ENCODE measurements at regions not wholly inside any gene's neighbourhood (a gene's known extent, or its start where the extent isn't known, plus 50 kb on each side); places are given as distances from the start of the nearest gene placed in this dataset.

DNA sequence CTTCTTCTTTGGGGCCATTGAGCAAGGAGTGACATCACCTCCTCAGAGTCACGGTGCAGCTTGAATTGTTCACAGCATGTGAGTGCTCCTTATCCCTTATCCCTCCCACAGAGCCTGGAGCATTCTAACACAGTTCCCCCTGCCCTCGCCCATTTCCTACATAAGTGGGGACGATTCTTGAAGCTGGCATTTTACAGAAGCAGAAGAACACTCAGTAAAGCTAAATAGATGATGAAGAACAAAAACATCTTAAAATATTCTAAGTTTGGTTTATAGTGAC, 135.8 kb upstream of the APCDD1 start:
- Histone ChIP-seq H3K9me3 (ENCODE audit: control insufficient read depth, low read depth, low read length) (no peaks in the 10 kb centered on the region), H3K4me3 (ENCODE audit: control insufficient read depth in 2 of 3, extremely low read depth in 1 of 3, insufficient read depth in 2 of 3, low read depth in 1 of 3, low read length in 3 of 3) (no peak overlapping the region), H3K9ac (ENCODE audit: control insufficient read depth, extremely low read depth, insufficient read depth, low read length) (no peak overlapping the region), H4K20me1 (ENCODE audit: control insufficient read depth, extremely low read depth, insufficient read depth, low read length) (no peaks in the 10 kb centered on the region), H2AFZ (ENCODE audit: control insufficient read depth, low read length) (no peak overlapping the region), H3K4me2 (ENCODE audit: control insufficient read depth, extremely low read depth, insufficient read depth, low read depth, low read length) (no peak overlapping the region), H3K36me3 (ENCODE audit: control insufficient read depth in 2 of 2, extremely low read depth in 1 of 2, insufficient read depth in 2 of 2, low read length in 2 of 2) (no peaks in the 10 kb centered on the region), H3K9me1 (ENCODE audit: control insufficient read depth, extremely low read depth, insufficient read depth, low read length) (no peaks in the 10 kb centered on the region), H3K27ac (ENCODE audit: control insufficient read depth, insufficient read depth, low read length) (no peak overlapping the region), H3K79me2 (ENCODE audit: control insufficient read depth, insufficient read depth, low read length) (no peaks in the 10 kb centered on the region), H3K4me1 (ENCODE audit: control insufficient read depth, extremely low read depth, insufficient read depth, low read length) (no peaks in the 10 kb centered on the region), H3K27me3 (ENCODE audit: control insufficient read depth, extremely low read depth, insufficient read depth, low read length) (no peaks in the 10 kb centered on the region)
- FAIRE-seq (no peak), DNase-seq (ENCODE audit: low read depth, low spot score) (no peak)
- TF ChIP-seq EZH2 (IDR thresholded peaks at IDR 0.05; ENCODE audit: low read length), result no peak
- TF ChIP-seq, protein P1, sequence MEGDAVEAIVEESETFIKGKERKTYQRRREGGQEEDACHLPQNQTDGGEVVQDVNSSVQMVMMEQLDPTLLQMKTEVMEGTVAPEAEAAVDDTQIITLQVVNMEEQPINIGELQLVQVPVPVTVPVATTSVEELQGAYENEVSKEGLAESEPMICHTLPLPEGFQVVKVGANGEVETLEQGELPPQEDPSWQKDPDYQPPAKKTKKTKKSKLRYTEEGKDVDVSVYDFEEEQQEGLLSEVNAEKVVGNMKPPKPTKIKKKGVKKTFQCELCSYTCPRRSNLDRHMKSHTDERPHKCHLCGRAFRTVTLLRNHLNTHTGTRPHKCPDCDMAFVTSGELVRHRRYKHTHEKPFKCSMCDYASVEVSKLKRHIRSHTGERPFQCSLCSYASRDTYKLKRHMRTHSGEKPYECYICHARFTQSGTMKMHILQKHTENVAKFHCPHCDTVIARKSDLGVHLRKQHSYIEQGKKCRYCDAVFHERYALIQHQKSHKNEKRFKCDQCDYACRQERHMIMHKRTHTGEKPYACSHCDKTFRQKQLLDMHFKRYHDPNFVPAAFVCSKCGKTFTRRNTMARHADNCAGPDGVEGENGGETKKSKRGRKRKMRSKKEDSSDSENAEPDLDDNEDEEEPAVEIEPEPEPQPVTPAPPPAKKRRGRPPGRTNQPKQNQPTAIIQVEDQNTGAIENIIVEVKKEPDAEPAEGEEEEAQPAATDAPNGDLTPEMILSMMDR (optimal IDR thresholded peaks at IDR 0.05 in 1 of 3, IDR thresholded peaks at IDR 0.05 in 1 of 3, conservative IDR thresholded peaks at IDR 0.05 in 1 of 3; ENCODE audit: extremely low read depth in 1 of 3, insufficient read depth in 2 of 3, low read length in 3 of 3), result no peak
- dilution Hi-C loops (cut with MboI; ENCODE audit: extremely low pct_ligation_motif_present, low sequenced_read_pairs), result no loop called here

DNA sequence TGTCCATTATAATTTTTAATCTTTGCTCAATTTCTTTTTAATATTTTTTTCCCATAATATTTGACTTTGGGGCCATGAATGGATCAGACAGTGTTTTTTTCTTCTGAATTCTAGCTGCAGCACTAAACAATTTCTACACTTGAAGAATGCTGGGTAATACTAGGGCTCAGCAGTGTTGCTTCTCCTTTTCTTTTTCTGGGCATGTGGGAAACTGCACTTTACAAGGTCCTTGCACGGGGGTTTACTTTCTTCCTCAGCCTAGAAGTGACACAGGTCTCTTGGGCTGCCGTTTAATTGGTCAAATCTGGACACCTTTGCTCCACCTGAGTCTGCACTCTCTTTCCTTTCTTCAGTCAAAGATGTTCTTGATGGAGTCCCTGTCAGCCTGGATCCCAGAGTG, 135.4 kb upstream of the APCDD1 start:
- Histone ChIP-seq H3K27me3 (ENCODE audit: control insufficient read depth, extremely low read depth, insufficient read depth, low read length) (no peaks in the 10 kb centered on the region), H3K9me3 (ENCODE audit: control insufficient read depth, low read depth, low read length) (no peaks in the 10 kb centered on the region), H3K4me2 (ENCODE audit: control insufficient read depth, extremely low read depth, insufficient read depth, low read depth, low read length) (no peak overlapping the region), H3K79me2 (ENCODE audit: control insufficient read depth, insufficient read depth, low read length) (no peaks in the 10 kb centered on the region), H4K20me1 (ENCODE audit: control insufficient read depth, extremely low read depth, insufficient read depth, low read length) (no peaks in the 10 kb centered on the region), H3K27ac (ENCODE audit: control insufficient read depth, insufficient read depth, low read length) (no peak overlapping the region), H3K4me1 (ENCODE audit: control insufficient read depth, extremely low read depth, insufficient read depth, low read length) (no peaks in the 10 kb centered on the region), H2AFZ (ENCODE audit: control insufficient read depth, low read length) (no peak overlapping the region), H3K9ac (ENCODE audit: control insufficient read depth, extremely low read depth, insufficient read depth, low read length) (no peak overlapping the region), H3K36me3 (ENCODE audit: control insufficient read depth in 2 of 2, extremely low read depth in 1 of 2, insufficient read depth in 2 of 2, low read length in 2 of 2) (no peaks in the 10 kb centered on the region), H3K4me3 (ENCODE audit: control insufficient read depth in 2 of 3, extremely low read depth in 1 of 3, insufficient read depth in 2 of 3, low read depth in 1 of 3, low read length in 3 of 3) (no peak overlapping the region), H3K9me1 (ENCODE audit: control insufficient read depth, extremely low read depth, insufficient read depth, low read length) (no peaks in the 10 kb centered on the region)
- dilution Hi-C loops (cut with MboI; ENCODE audit: extremely low pct_ligation_motif_present, low sequenced_read_pairs), result no loop called here
- FAIRE-seq (no peak), DNase-seq (ENCODE audit: low read depth, low spot score) (no peak)
- TF ChIP-seq, protein P1 (optimal IDR thresholded peaks at IDR 0.05 in 1 of 3, IDR thresholded peaks at IDR 0.05 in 1 of 3, conservative IDR thresholded peaks at IDR 0.05 in 1 of 3; ENCODE audit: extremely low read depth in 1 of 3, insufficient read depth in 2 of 3, low read length in 3 of 3), result no peak
- TF ChIP-seq EZH2 (IDR thresholded peaks at IDR 0.05; ENCODE audit: low read length), result no peak

Measured in keratinocyte (primary cell).